Peyer's patch (tissue), 4 donors: ENCODE measurements at regions not wholly inside any gene's neighbourhood (a gene's known extent, or its start where the extent isn't known, plus 50 kb on each side); places are given as distances from the start of the nearest gene placed in this dataset.

ENCODE experiments used
- POLR2A ChIP-seq, 2 donors: fragments of 450-650 bp; IDR thresholded peaks; one replicate each; pipeline ENCODE4 v1.5.1; 2017; ENCODE audit warnings: antibody characterized with exemption in 2 of 2, mild to moderate bottlenecking in 2 of 2, moderate library complexity in 2 of 2
- TF ChIP-seq, protein P1 (sequence below), 6 experiments: fragments of 450-650 bp in 4 of 6; fragments of 200-600 bp in 2 of 6; sonication (generic) in 1 of 6; IDR thresholded peaks; one replicate each; pipeline ENCODE4 v1.5.1; 2017 to 2019; ENCODE audit warnings: antibody characterized with exemption in 6 of 6, mild to moderate bottlenecking in 3 of 6, moderate library complexity in 1 of 6

DNA sequence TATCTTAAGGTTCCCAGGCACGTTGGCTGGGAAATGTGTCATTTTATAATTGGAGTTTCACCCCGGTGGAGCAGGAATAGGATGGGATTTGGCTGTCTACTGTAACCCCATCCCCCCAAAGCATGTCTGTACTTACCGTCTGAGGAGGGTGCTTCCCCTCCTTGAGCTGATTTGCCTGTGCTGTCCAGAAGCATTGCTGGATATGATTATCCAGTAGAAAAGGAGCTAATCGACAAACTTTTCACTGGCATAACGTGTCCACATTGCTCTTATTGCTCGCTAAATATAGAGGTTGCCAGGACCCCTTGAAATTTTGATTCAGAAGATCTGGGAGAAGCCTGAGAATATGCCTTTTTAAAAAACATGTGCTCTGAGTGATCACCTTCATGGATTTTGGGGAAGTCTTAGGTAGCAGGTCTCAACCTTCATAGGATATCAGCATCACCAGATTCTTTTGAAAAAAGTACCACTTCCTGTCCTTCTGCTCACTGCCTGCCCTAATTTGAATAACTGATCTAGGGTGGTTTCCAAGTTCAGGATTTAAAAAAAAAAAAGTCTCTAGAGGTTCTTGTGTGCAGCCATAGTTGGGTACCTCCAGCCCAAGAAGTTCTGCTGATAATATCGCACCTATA, 80.4 kb upstream of the KCNA1 start:
- TF ChIP-seq POLR2A (IDR thresholded peaks at IDR 0.05): no peak
- TF ChIP-seq, protein P1, sequence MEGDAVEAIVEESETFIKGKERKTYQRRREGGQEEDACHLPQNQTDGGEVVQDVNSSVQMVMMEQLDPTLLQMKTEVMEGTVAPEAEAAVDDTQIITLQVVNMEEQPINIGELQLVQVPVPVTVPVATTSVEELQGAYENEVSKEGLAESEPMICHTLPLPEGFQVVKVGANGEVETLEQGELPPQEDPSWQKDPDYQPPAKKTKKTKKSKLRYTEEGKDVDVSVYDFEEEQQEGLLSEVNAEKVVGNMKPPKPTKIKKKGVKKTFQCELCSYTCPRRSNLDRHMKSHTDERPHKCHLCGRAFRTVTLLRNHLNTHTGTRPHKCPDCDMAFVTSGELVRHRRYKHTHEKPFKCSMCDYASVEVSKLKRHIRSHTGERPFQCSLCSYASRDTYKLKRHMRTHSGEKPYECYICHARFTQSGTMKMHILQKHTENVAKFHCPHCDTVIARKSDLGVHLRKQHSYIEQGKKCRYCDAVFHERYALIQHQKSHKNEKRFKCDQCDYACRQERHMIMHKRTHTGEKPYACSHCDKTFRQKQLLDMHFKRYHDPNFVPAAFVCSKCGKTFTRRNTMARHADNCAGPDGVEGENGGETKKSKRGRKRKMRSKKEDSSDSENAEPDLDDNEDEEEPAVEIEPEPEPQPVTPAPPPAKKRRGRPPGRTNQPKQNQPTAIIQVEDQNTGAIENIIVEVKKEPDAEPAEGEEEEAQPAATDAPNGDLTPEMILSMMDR (IDR thresholded peaks at IDR 0.05): no peak
